GM12878 (cell line): ENCODE measurements at regions not wholly inside any gene's neighbourhood (a gene's known extent, or its start where the extent isn't known, plus 50 kb on each side); places are given as distances from the start of the nearest gene placed in this dataset.

ENCODE experiments used
- ATAC-seq: fragments of 200-7000 bp; cut with Tn5 transposase; 3 replicates; pipeline ENCODE4 v1.9.1; 2020; ENCODE audit warnings: mild to moderate bottlenecking, moderate library complexity
- BruUV-seq: library from RNA; stranded (reverse); fragments of 400-500 nt; replicated peaks from 2 replicates; lab custom pipeline; 2021; lab: Mats Ljungman, UMichigan
- CTCF ChIA-PET: fragments of 300-600 bp; sonication (Branson Sonifier 250); formaldehyde crosslinking; extraction: SDS; loops from one replicate; lab custom pipeline; 2021; ENCODE audit warnings: inconsistent platforms; lab: Yijun Ruan, JAX
- POLR2A ChIA-PET: fragments of 350-600 bp; formaldehyde crosslinking; extraction: SDS; loops from one replicate; lab custom pipeline; 2021; ENCODE audit warnings: inconsistent platforms; lab: Charles Lee
- RAD21 ChIA-PET: fragments of 300-600 bp; sonication (Branson Sonifier 250); formaldehyde crosslinking; loops from one replicate; lab custom pipeline; 2023; ENCODE audit warnings: antibody characterized with exemption; ENCODE audit not compliant: unreplicated experiment; lab: Charles Lee
- SMC1A ChIA-PET: fragments of 300-600 bp; sonication (Branson Sonifier 250); formaldehyde crosslinking; loops from one replicate; lab custom pipeline; 2023; ENCODE audit not compliant: unreplicated experiment, uncharacterized antibody; lab: Charles Lee
- DNase-seq: peaks from one replicate; pipeline ENCODE4 v3.0.0-alpha.2; 2011; ENCODE audit warnings: low read depth, low spot score
- FAIRE-seq: peaks from 3 replicates; lab custom pipeline; 2011; peaks lifted over from hg19 to GRCh38; lab: Jason Lieb, UNC
- H2AFZ ChIP-seq: 2 replicates; pipeline ENCODE4 v1.6.0; 2011; ENCODE audit warnings: low read depth, low read length, control low read depth; ENCODE audit not compliant: control insufficient read depth
- H3K27ac ChIP-seq: 2 replicates; pipeline ENCODE4 v1.5.1; 2011; ENCODE audit warnings: control low read depth; ENCODE audit not compliant: control insufficient read depth, insufficient read depth
- H3K27me3 ChIP-seq, 2 experiments: replicated peaks in 1 of 2; 2 replicates each; pipeline versions ENCODE4 v1.6.0 to v1.6.1; 2011; ENCODE audit warnings: low read length in 1 of 2; ENCODE audit not compliant: control insufficient read depth in 2 of 2, insufficient read depth in 2 of 2
- H3K36me3 ChIP-seq, 2 experiments: 2 replicates each; pipeline ENCODE4 v1.5.1; 2011; ENCODE audit warnings: low read length in 1 of 2; ENCODE audit not compliant: control insufficient read depth in 2 of 2, insufficient read depth in 2 of 2
- H3K4me1 ChIP-seq: 2 replicates; pipeline ENCODE4 v1.6.1; 2011; ENCODE audit warnings: mild to moderate bottlenecking, low read length, moderate library complexity, mixed read lengths; ENCODE audit not compliant: control insufficient read depth, insufficient read depth
- H3K4me2 ChIP-seq: 2 replicates; pipeline ENCODE4 v1.6.0; 2011; ENCODE audit warnings: control low read depth; ENCODE audit not compliant: control insufficient read depth, insufficient read depth
- H3K4me3 ChIP-seq: fragments of 200-600 bp; sonication (generic); 2 replicates; pipeline ENCODE4 v1.5.1; 2016
- H3K79me2 ChIP-seq: 2 replicates; pipeline ENCODE4 v1.6.0; 2011; ENCODE audit warnings: low read length; ENCODE audit not compliant: control insufficient read depth, insufficient read depth
- H3K9ac ChIP-seq: 2 replicates; pipeline ENCODE4 v1.8.0; 2011; ENCODE audit warnings: low read length, control low read depth, mixed read lengths; ENCODE audit not compliant: control insufficient read depth, insufficient read depth
- H3K9me3 ChIP-seq: replicated peaks from 3 replicates; pipeline ENCODE4 v1.5.1; 2011; ENCODE audit warnings: mild to moderate bottlenecking, low read length; ENCODE audit not compliant: control insufficient read depth, insufficient read depth
- H4K20me1 ChIP-seq: 2 replicates; pipeline ENCODE4 v1.6.0; 2011; ENCODE audit not compliant: control insufficient read depth, insufficient read depth
- BCL11A ChIP-seq: IDR thresholded peaks from 2 replicates; pipeline ENCODE4 v1.6.1; 2011; ENCODE audit warnings: low read depth, low read length
- CBFB ChIP-seq: IDR thresholded peaks from 2 replicates; pipeline ENCODE4 v1.6.1; 2016; ENCODE audit warnings: antibody characterized with exemption, low read depth
- CREB1 ChIP-seq: IDR thresholded peaks from 2 replicates; pipeline ENCODE4 v1.6.1; 2012; ENCODE audit warnings: low read depth, mild to moderate bottlenecking, inconsistent platforms
- ESRRA ChIP-seq: IDR thresholded peaks from 2 replicates; pipeline ENCODE4 v1.6.1; 2012; ENCODE audit warnings: mild to moderate bottlenecking, low read length, improper control_type of control experiment
- ETV6 ChIP-seq, 2 experiments: fragments of 450-650 bp in 1 of 2; IDR thresholded peaks in 1 of 2; conservative IDR thresholded peaks in 1 of 2; 2 replicates each; pipeline ENCODE4 v1.6.1; 2014; ENCODE audit warnings: antibody characterized with exemption in 1 of 2, borderline replicate concordance in 1 of 2, low read depth in 1 of 2, mild to moderate bottlenecking in 1 of 2, moderate library complexity in 1 of 2
- NFYA ChIP-seq: IDR thresholded peaks from 2 replicates; pipeline ENCODE4 v1.6.1; 2011; ENCODE audit warnings: low read depth, mild to moderate bottlenecking, low read length, improper control_type of control experiment, borderline replicate concordance
- RAD51 ChIP-seq: fragments of 450-650 bp; IDR thresholded peaks from 2 replicates; pipeline ENCODE4 v1.6.1; 2016; ENCODE audit warnings: moderate library complexity, mild to moderate bottlenecking, inconsistent platforms
- SMC3 ChIP-seq: IDR thresholded peaks from 2 replicates; pipeline ENCODE4 v1.6.1; 2011; ENCODE audit warnings: low read length, improper control_type of control experiment, borderline replicate concordance
- TBL1XR1 ChIP-seq: IDR thresholded peaks from 2 replicates; pipeline ENCODE4 v1.6.1; 2012; ENCODE audit warnings: low read depth, low read length, improper control_type of control experiment
- WGBS: methylation state at CpG from one replicate; pipeline ENCODE4 v1.1.6; 2016; ENCODE audit warnings: low lambda C conversion rate; ENCODE audit not compliant: insufficient replicate concordance, insufficient coverage; ENCODE audit errors: missing lambda C conversion rate; 5-methylcytosine and 5-hydroxymethylcytosine counted together
- in situ Hi-C: fragments of 300-500 bp; cut with MboI; formaldehyde crosslinking; loops from 9 replicates; pipeline ENCODE4 v1.14.3; 2018; ENCODE audit warnings: mixed read lengths
- intact Hi-C: fragments of 100-400 bp; cut with micrococcal nuclease; formaldehyde crosslinking; loops from one replicate; pipeline ENCODE4 v1.14.2; 2022; ENCODE audit not compliant: unreplicated experiment

DNA sequence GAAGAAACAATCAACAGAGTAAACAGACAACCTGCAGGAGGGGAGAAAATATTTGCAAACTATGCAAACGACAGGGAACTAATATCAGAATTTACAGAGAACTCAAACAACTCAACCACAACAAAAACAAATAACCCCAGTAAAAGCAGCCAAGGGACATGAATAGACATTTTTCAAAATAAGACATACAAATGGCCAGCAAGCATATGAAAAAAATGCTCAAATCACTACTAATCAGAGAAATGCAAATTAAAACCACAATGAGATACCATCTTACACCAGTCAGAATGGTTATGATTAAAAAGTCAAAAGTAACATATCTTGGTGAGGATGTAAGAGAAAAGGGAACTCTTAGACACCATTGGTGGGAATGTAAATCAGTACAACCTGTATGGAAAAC is 215.0 kb downstream of the THBS2 start:
- TF ChIP-seq BCL11A (no peak), ESRRA (no peak), TBL1XR1 (no peak), SMC3 (no peak), ETV6 (conservative IDR thresholded peaks at IDR 0.05 in 1 of 2, IDR thresholded peaks at IDR 0.05 in 1 of 2; ENCODE audit: borderline replicate concordance in 1 of 2, low read depth in 1 of 2) (no peak), CREB1 (no peak), RAD51 (no peak), CBFB (no peak), NFYA (no peak)
- FAIRE-seq: no peak
- Histone ChIP-seq H3K9me3 (no peaks in the 10 kb centered on the region), H3K27ac (no peak overlapping the region), H3K36me3 (no peaks in the 10 kb centered on the region), H3K4me1 (no peaks in the 10 kb centered on the region), H4K20me1 (no peaks in the 10 kb centered on the region), H2AFZ (no peak overlapping the region), H3K79me2 (no peaks in the 10 kb centered on the region), H3K9ac (no peak overlapping the region), H3K4me3 (no peak overlapping the region), H3K4me2 (no peak overlapping the region), H3K27me3 (no peaks in the 10 kb centered on the region)
- BruUV-seq: no TSS peak
- ChIA-PET RAD21 (no interaction called here), SMC1A (no interaction called here), CTCF (no interaction called here), POLR2A (no interaction called here)
- no peak for DNase-seq
- 0% methylated on average over 1 of the region's 1 CpG for WGBS
- in situ Hi-C loops: no loop called here
- ATAC-seq: no peak
- intact Hi-C loops: no loop called here
